Brain microvascular endothelial cell (primary cell): ENCODE measurements at regions not wholly inside any gene's neighbourhood (a gene's known extent, or its start where the extent isn't known, plus 50 kb on each side); places are given as distances from the start of the nearest gene placed in this dataset.

Experiments
- DNase-seq: peaks from one replicate; pipeline ENCODE4 v3.0.0-alpha.2; 2020
- H3K27ac ChIP-seq: fragments of 250-450 bp; sonication (Bioruptor Pico); 2 replicates; pipeline ENCODE4 v1.5.1; 2020; ENCODE audit warnings: mild to moderate bottlenecking, moderate library complexity
- H3K27me3 ChIP-seq: fragments of 250-450 bp; sonication (Bioruptor Pico); replicated peaks from 2 replicates; pipeline ENCODE4 v1.5.1; 2020; ENCODE audit warnings: mild to moderate bottlenecking
- H3K36me3 ChIP-seq: fragments of 250-450 bp; sonication (Bioruptor Pico); replicated peaks from 2 replicates; pipeline ENCODE4 v1.5.1; 2020; ENCODE audit warnings: mild to moderate bottlenecking
- H3K4me3 ChIP-seq: 2 replicates; pipeline ENCODE4 v1.5.1; 2011; ENCODE audit warnings: low read depth, mild to moderate bottlenecking, control low read depth, low read length, moderate library complexity
- CTCF ChIP-seq: IDR thresholded peaks from 2 replicates; pipeline ENCODE4 v1.5.1; 2011; ENCODE audit warnings: low read depth, mild to moderate bottlenecking, moderate library complexity, low read length, control low read depth, inconsistent platforms; ENCODE audit errors: missing control alignments
- in situ Hi-C: cut with HindIII; loops from 2 replicates; pipeline ENCODE4 v1.10.0; 2017; ENCODE audit warnings: low sequenced_read_pairs, low pct_ligation_motif_present

- no peak for DNase-seq
- Histone ChIP-seq H3K36me3 (no peaks in the 10 kb centered on the region), H3K27ac (no peak overlapping the region), H3K4me3 (no peak overlapping the region), H3K27me3 (no peaks in the 10 kb centered on the region)
- no peak for TF ChIP-seq CTCF
- in situ Hi-C loops, result no loop called here
These were observed 231.9 kb upstream of the FN1 start for GRCh38 chr2:215667585-215668377.

GRCh38 chr2:215664847-215665525, 229.1 kb upstream of the FN1 start:
- in situ Hi-C loops, result no loop called here
- H3K4me3 ChIP-seq, result no peak overlapping the region
- no peaks in the 10 kb centered on the region for H3K36me3 ChIP-seq
- peak overlapping the region; percentile 67 for H3K27ac ChIP-seq
- TF ChIP-seq CTCF, result no peak
- DNase-seq, result peak; percentile 81
- H3K27me3 ChIP-seq, result no peaks in the 10 kb centered on the region

GRCh38 chr2:215662715-215663114, 226.8 kb upstream of the FN1 start:
- no peak for TF ChIP-seq CTCF
- in situ Hi-C loops, result no loop called here
- H3K27ac ChIP-seq, result no peak overlapping the region
- no peak overlapping the region for H3K4me3 ChIP-seq
- no peak for DNase-seq
- no peaks in the 10 kb centered on the region for H3K27me3 ChIP-seq
- H3K36me3 ChIP-seq, result no peaks in the 10 kb centered on the region

GRCh38 chr2:215660687-215661086, 224.8 kb upstream of the FN1 start:
- H3K27ac ChIP-seq, result peak overlapping the region; percentile 26

GRCh38 chr2:215659650-215660049, 223.8 kb upstream of the FN1 start:
- DNase-seq, result no peak
- Histone ChIP-seq H3K27me3 (no peaks in the 10 kb centered on the region), H3K4me3 (no peak overlapping the region), H3K27ac (no peak overlapping the region), H3K36me3 (no peaks in the 10 kb centered on the region)
- TF ChIP-seq CTCF, result no peak
- in situ Hi-C loops, result no loop called here

More at GRCh38 chr2:215660687-215661086, 224.8 kb upstream of the FN1 start:
- DNase-seq, result peak; percentile 48
- Histone ChIP-seq H3K4me3 (no peak overlapping the region), H3K27me3 (no peaks in the 10 kb centered on the region), H3K36me3 (no peaks in the 10 kb centered on the region)
- TF ChIP-seq CTCF, result no peak
- in situ Hi-C loops, result no loop called here
